HG03460 (cell line): ENCODE measurements at regions not wholly inside any gene's neighbourhood (a gene's known extent, or its start where the extent isn't known, plus 50 kb on each side); places are given as distances from the start of the nearest gene placed in this dataset.
"Not testable (repeated sequence)": the region's sequence is repeated elsewhere in the genome, so short reads cannot be mapped to it uniquely, and the experiment has no call there.

Experiments
- ATAC-seq: cut with Tn5 transposase; IDR thresholded peaks from one replicate; pipeline ENCODE4 v1.9.1; 2021; ENCODE audit not compliant: unreplicated experiment

DNA sequence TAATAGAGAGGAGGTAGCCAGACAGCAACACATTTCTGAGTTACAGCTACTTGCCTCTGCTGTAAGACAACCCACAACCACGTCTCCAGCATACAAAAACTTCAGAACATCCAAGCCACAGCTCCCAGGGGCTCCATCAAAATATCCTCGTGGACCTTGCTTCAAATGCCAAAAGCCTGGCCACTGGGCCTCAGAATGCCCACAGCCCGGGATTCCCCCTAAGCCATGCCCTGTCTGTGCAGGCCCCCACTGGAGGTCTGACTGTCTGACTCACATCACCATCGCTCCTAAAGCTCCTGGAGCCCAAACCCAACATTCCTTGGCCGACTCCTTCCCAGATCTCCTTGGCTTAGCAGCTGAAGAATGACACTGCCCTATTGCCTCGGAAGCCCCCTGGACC lies 186.6 kb upstream of the MAGEB16 start:
- ATAC-seq: not testable (repeated sequence)

DNA sequence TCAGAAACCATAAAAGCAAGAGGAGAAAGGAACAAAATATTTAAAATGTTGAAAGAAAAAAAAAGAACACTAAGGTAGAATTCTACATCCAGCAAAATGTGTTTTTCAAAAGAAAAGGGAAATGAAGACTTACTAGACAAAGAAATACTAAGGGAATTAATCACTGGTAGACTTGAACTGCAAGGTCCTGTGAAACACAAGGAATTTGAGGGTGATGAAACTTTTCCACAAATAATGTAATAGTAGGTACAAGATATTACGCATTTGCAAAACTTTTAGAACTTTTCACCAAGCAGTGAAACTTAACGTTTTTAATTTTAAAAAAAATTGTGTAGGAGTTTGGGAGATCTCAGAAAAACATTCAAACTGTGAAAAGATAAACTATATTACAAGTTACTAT lies 180.3 kb upstream of the MAGEB16 start:
- no peak for ATAC-seq

GRCh38 chrX:35622040-35622439 lies 176.1 kb upstream of the MAGEB16 start:
- ATAC-seq: no peak

- no peak for ATAC-seq
These were observed 175.5 kb upstream of the MAGEB16 start for GRCh38 chrX:35622601-35623000.

GRCh38 chrX:35625714-35626113 lies 172.4 kb upstream of the MAGEB16 start:
- no peak for ATAC-seq

DNA sequence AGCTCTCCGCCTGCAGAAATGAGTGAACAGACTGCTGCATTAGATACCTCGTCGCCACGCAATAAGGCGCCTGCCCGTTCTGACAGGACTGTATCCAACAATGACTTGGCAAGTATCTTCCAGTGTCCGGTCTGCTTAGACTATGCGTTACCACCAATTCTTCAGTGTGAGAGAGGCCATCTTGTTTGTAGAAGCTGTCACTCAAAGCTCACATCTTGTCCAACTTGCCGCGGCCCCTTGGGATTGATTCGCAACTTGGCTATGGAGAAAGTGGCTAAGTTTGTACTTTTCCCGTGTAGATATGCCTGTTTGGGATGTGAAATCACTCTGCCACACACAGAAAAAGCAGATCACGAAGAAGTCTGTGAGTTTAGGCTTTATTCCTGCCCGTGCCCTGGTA lies 172.0 kb upstream of the MAGEB16 start:
- no peak for ATAC-seq

DNA sequence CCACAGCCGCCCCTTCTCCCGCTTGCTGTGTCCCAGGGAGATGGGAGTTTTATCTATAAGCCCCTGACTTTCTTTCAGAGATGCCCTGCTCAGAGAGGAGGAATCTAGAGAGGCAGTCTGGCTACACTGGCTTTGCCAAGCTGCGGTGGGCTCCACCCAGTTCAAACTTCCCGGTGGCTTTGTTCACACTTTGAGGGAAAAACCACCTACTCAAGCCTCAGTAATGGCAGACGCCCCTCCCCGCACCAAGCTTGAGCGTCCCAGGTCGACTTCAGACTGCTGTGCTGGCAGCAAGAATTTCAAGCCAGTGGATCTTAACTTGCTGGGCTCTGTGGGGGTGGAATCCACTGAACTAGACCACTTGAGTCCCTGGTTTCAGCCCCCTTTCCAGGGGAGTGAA lies 162.2 kb upstream of the MAGEB16 start:
- not testable (repeated sequence) for ATAC-seq

DNA sequence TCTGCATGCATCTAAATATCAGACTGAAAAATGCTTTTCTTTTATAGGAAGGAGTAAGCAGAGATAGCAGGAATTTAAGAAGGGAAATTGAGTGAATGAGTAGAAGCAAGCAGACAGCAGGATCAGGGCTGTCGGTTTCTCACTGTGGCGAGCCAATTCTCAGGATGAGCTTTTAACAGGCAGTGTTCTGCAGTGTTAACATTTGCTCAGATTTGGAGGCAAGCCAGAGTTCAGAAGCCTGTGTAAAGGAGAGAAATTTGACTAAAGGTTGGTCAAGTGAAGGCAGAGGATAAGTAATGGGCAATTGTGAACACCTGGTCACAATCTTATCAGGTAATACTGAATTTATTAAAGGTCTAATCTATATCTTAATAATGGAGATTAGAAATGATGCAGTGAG lies 133.3 kb upstream of the MAGEB16 start:
- ATAC-seq: no peak

DNA sequence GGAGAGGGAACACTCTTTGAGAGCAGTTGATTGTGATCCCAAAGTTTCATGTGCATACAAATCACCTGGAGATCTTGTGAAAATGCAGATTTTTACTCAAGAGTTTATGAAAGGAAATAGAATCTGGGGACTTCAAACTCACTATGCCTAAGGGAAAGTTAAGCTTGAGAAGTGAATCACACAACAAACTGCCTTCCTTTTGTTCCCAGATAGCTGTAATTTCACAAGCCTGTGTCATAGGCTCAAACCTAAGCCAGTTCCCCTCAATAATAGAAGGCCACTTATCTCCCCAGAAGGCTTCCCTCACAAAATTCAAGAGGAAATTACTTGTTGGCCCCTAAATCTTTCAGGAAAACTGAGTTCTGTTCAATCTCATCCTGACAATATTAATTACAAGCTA lies 132.8 kb upstream of the MAGEB16 start:
- no peak for ATAC-seq

GRCh38 chrX:35670889-35671288 lies 127.3 kb upstream of the MAGEB16 start:
- ATAC-seq: no peak

GRCh38 chrX:35675151-35675550 lies 123.0 kb upstream of the MAGEB16 start:
- no peak for ATAC-seq

DNA sequence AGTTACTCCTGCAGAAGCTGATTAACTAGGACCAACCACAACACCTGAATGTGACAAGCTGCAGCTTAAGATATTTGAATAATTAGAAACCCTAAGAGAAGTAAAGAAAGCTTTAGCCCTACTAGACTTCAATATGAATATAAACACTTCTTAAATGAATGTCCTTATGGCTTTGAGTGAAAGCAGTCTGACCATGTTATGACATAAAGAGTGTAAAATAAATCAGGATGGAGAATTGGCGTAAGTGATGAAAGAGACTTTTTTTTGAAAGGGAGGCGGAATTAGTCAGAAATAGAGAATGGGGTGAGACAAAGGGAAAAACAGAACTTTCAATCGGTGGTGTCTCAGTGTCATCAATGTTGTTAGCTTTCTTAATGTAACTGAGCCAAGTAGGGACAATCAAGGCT lies 117.2 kb upstream of the MAGEB16 start:
- no peak for ATAC-seq

GRCh38 chrX:35682476-35682875 lies 115.7 kb upstream of the MAGEB16 start:
- no peak for ATAC-seq

- ATAC-seq: no peak
These were observed 101.3 kb upstream of the MAGEB16 start for GRCh38 chrX:35696760-35697234.

- ATAC-seq: no peak
These were observed 98.5 kb upstream of the MAGEB16 start for GRCh38 chrX:35699642-35700041.

DNA sequence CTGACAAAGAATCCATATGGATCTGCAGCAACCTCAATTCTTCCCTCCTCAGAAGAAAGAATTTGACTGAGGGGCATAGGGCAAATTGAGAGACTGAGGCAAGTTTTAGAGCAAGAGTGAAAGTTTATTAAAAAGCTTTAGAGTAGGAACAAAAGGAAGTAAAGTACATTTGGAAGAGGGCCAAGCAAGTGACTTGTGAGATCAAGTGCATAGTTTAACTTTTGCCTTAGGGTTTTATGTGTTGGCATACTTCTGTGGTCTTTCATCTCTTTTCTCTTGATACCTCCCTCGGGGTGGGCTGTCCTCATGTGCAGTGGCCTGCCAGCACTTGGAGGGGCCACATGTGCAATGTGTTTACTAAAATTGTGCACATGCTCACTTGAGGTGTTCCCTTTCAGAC lies 98.0 kb upstream of the MAGEB16 start:
- ATAC-seq: no peak

GRCh38 chrX:35711281-35711680 lies 86.9 kb upstream of the MAGEB16 start:
- no peak for ATAC-seq

DNA sequence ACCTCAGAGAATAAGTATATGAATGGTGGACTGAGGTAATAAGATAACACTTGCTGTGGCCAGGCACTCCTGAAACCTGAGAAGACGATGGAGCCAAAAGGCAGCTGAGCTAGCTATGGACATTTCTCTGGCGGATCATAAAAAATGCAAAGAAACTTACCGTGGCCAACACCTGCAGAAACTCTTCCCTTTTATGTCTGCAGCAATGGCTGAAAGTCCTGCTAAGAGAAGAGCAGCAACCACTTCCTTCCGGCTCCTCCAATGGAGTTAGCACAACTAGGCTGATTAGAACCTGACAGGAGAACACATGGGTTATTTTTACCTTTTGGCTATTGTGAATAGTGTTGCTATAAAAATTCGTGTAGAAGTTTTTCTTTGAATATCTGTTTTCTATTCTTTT lies 76.0 kb upstream of the MAGEB16 start:
- ATAC-seq: no peak

DNA sequence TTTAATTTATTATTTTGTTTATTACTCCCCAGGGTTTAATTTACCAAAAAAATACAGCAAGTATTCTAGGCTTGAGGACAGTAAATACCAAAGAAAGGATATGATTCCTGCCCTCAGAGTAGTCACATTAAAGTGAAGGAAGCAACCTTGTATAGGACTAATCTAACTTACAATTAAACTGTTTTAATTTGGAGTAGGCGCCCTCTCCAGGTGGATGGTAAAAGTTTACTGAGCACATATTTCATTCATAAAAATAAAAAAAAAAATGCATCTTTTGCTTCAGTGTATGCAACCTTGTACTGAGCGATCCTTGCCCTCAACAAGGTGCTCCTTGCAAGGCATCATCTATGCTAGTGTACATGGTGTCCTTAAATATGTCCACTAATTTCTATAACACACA lies 72.0 kb upstream of the MAGEB16 start:
- no peak for ATAC-seq

DNA sequence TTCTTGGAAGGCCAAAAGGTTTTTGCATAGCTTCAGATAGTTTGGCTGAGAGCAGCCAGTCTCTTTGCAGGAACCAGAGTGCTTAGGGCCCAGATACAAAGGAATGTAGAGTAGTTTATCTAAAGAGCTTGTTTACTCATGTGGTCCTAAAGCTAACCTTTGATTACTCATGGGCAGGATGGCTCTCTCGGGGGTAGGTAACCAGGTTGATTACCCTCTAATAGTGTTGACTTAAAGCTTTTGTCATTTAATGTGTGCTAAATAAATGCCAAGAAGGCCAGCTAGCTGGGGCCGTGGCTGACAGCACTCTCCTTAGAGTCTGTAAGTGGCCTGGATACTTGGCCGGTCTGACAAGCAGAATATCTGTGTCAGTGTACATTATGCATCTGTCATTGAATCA lies 69.7 kb upstream of the MAGEB16 start:
- no peak for ATAC-seq

- no peak for ATAC-seq
These were observed 64.3 kb upstream of the MAGEB16 start for GRCh38 chrX:35733879-35734278.

GRCh38 chrX:35741142-35741541 lies 57.0 kb upstream of the MAGEB16 start:
- no peak for ATAC-seq

- no peak for ATAC-seq
These were observed 54.8 kb upstream of the MAGEB16 start for GRCh38 chrX:35743331-35743730.
